ENCODE measurements at regions not wholly inside any gene's neighbourhood (a gene's known extent, or its start where the extent isn't known, plus 50 kb on each side); places are given as distances from the start of the nearest gene placed in this dataset.

- no peak overlapping the region for H3K27ac ChIP-seq
- DNase-seq (ENCODE audit: low spot score in 2 of 2), result no peak
Observed at GRCh38 chr4:1589098-1589497, 95.0 kb downstream of the FAM53A start.

GRCh38 chr4:1588306-1588705, 95.8 kb downstream of the FAM53A start:
- H3K9me3 ChIP-seq, result peaks cover 6 to 25% of the 10 kb centered on the region in 2 donors
- no peaks in the 10 kb centered on the region for H3K4me1 ChIP-seq
- intact Hi-C loops (cut with DNase I), result no loop called here
- no peaks in the 10 kb centered on the region for H3K36me3 ChIP-seq
- no peaks in the 10 kb centered on the region for H3K27me3 ChIP-seq
- H3K27ac ChIP-seq, result no peak overlapping the region
- no peak for DNase-seq (ENCODE audit: low spot score in 2 of 2)
- no peak overlapping the region for H3K4me3 ChIP-seq
- no peak for TF ChIP-seq CTCF (IDR thresholded peaks at IDR 0.05)

More at GRCh38 chr4:1589098-1589497, 95.0 kb downstream of the FAM53A start:
- H3K4me3 ChIP-seq, result no peak overlapping the region
- H3K4me1 ChIP-seq, result no peaks in the 10 kb centered on the region
- H3K36me3 ChIP-seq, result no peaks in the 10 kb centered on the region
- no peaks in the 10 kb centered on the region for H3K27me3 ChIP-seq
- intact Hi-C loops (cut with DNase I), result no loop called here
- TF ChIP-seq CTCF (IDR thresholded peaks at IDR 0.05), result no peak
- H3K9me3 ChIP-seq, result peaks cover 6 to 25% of the 10 kb centered on the region in 2 donors

GRCh38 chr4:1584498-1584897, 99.6 kb downstream of the FAM53A start:
- Histone ChIP-seq H3K9me3 (peaks cover 0 to 9% of the 10 kb centered on the region in 2 donors), H3K36me3 (no peaks in the 10 kb centered on the region), H3K27ac (no peak overlapping the region), H3K4me1 (peaks cover 0 to 2% of the 10 kb centered on the region in 2 donors), H3K4me3 (no peak overlapping the region), H3K27me3 (no peaks in the 10 kb centered on the region)
- intact Hi-C loops (cut with DNase I), result loop anchor here (5.0 kb wide), 2 partner anchors 128 to 288 kb away; partner anchors contain the start of genes NSD2 and SLBP
- TF ChIP-seq CTCF (IDR thresholded peaks at IDR 0.05), result no peak
- no peak for DNase-seq (ENCODE audit: low spot score in 2 of 2)

GRCh38 chr4:1583859-1584258, 100.3 kb downstream of the FAM53A start:
- no peak for DNase-seq (ENCODE audit: low spot score in 2 of 2)
- intact Hi-C loops (cut with DNase I), result loop anchor here (5.0 kb wide), 2 partner anchors 128 to 288 kb away; partner anchors contain the start of genes NSD2 and SLBP
- TF ChIP-seq CTCF (IDR thresholded peaks at IDR 0.05), result no peak
- Histone ChIP-seq H3K27me3 (no peaks in the 10 kb centered on the region), H3K36me3 (no peaks in the 10 kb centered on the region), H3K9me3 (peaks cover 0 to 4% of the 10 kb centered on the region in 2 donors), H3K27ac (no peak overlapping the region), H3K4me1 (peaks cover 0 to 4% of the 10 kb centered on the region in 2 donors), H3K4me3 (no peak overlapping the region)

- no peak for DNase-seq (ENCODE audit: low spot score in 2 of 2)
- H3K9me3 ChIP-seq, result no peaks in the 10 kb centered on the region
- peaks cover 3 to 4% of the 10 kb centered on the region in 2 donors for H3K4me1 ChIP-seq
- no peaks in the 10 kb centered on the region for H3K36me3 ChIP-seq
- no peak overlapping the region for H3K27ac ChIP-seq
- TF ChIP-seq CTCF (IDR thresholded peaks at IDR 0.05), result no peak
- intact Hi-C loops (cut with DNase I), result loop anchor here (5.0 kb wide), 2 partner anchors 129 to 289 kb away; partner anchors contain the start of genes NSD2 and SLBP
- H3K27me3 ChIP-seq, result no peaks in the 10 kb centered on the region
- no peak overlapping the region for H3K4me3 ChIP-seq
Observed at GRCh38 chr4:1583051-1583785, 100.9 kb downstream of the FAM53A start.

Measured in ascending aorta (tissue), 2 donors.